SK-N-SH (cell line): ENCODE measurements at regions not wholly inside any gene's neighbourhood (a gene's known extent, or its start where the extent isn't known, plus 50 kb on each side); places are given as distances from the start of the nearest gene placed in this dataset.

Source experiments
- CTCF ChIA-PET: fragments of 300-600, 350-600 bp; formaldehyde crosslinking; extraction: SDS; loops from one replicate; lab custom pipeline; 2021; lab: Yijun Ruan, JAX
- POLR2A ChIA-PET: fragments of 350-600 bp; sonication (Branson Sonifier 250); formaldehyde crosslinking; extraction: SDS; loops from one replicate; lab custom pipeline; 2020; ENCODE audit warnings: antibody characterized with exemption, inconsistent platforms; lab: Yijun Ruan, JAX
- DNase-seq: peaks from one replicate; pipeline ENCODE4 v3.0.0; 2012
- H2AFZ ChIP-seq: fragments of 200-600 bp; sonication (generic); 2 replicates; pipeline ENCODE4 v1.8.1; 2016; ENCODE audit warnings: antibody characterized with exemption, mild to moderate bottlenecking, low read depth
- H3F3A ChIP-seq: fragments of 200-600 bp; sonication (generic); replicated peaks from 2 replicates; pipeline ENCODE3; 2016; ENCODE audit warnings: antibody characterized with exemption, mild to moderate bottlenecking; ENCODE audit not compliant: insufficient read depth
- H3K27ac ChIP-seq, 2 experiments: fragments of 200-500 bp in 1 of 2; fragments of 200-600 bp in 1 of 2; sonication (Bioruptor generic) in 1 of 2; sonication (generic), shearing (Covaris generic) in 1 of 2; 2 replicates each; pipeline versions ENCODE4 v1.5.1 to v1.6.1; 2014 to 2016; ENCODE audit warnings: low read depth in 2 of 2, inconsistent platforms in 1 of 2, low read length in 1 of 2, mild to moderate bottlenecking in 1 of 2, mixed read lengths in 1 of 2
- H3K27me3 ChIP-seq: fragments of 200-600 bp; sonication (generic), shearing (Covaris generic); 2 replicates; pipeline ENCODE4 v1.6.1; 2016; ENCODE audit warnings: mixed run types; ENCODE audit not compliant: insufficient read depth
- H3K36me3 ChIP-seq, 2 experiments: fragments of 200-500 bp in 1 of 2; fragments of 200-600 bp in 1 of 2; sonication (Bioruptor generic) in 1 of 2; sonication (generic) in 1 of 2; replicated peaks in 1 of 2; 2 replicates each; pipeline versions ENCODE3 to v1.5.1; 2014 to 2016; ENCODE audit warnings: low read length in 1 of 2, mild to moderate bottlenecking in 1 of 2; ENCODE audit not compliant: insufficient read depth in 2 of 2, control insufficient read depth in 1 of 2
- H3K4me1 ChIP-seq, 2 experiments: fragments of 200-500 bp in 1 of 2; fragments of 200-600 bp in 1 of 2; sonication (Bioruptor generic) in 1 of 2; sonication (generic), shearing (Covaris generic) in 1 of 2; 2 replicates each; pipeline versions ENCODE4 v1.5.1 to v1.6.1; 2014 to 2016; ENCODE audit warnings: low read depth in 1 of 2, low read length in 1 of 2, mixed run types in 1 of 2; ENCODE audit not compliant: insufficient read depth in 2 of 2, control insufficient read depth in 1 of 2
- H3K4me2 ChIP-seq: fragments of 200-600 bp; sonication (generic), shearing (Covaris generic); 2 replicates; pipeline ENCODE4 v1.6.1; 2017; ENCODE audit warnings: mixed run types
- H3K4me3 ChIP-seq, 2 experiments: fragments of 200-500 bp in 1 of 2; fragments of 200-600 bp in 1 of 2; sonication (Bioruptor generic) in 1 of 2; sonication (generic), shearing (Covaris generic) in 1 of 2; 2 replicates each; pipeline versions ENCODE4 v1.5.1 to v1.8.1; 2014 to 2016; ENCODE audit warnings: low read depth in 2 of 2, inconsistent platforms in 1 of 2, low read length in 1 of 2, mild to moderate bottlenecking in 1 of 2, mixed read lengths in 1 of 2, moderate library complexity in 1 of 2
- H3K79me2 ChIP-seq: fragments of 200-600 bp; sonication (generic); 2 replicates; pipeline ENCODE4 v1.8.1; 2017; ENCODE audit warnings: mild to moderate bottlenecking; ENCODE audit not compliant: insufficient read depth
- H3K9ac ChIP-seq: fragments of 200-600 bp; sonication (generic); 2 replicates; pipeline ENCODE4 v1.6.1; 2017; ENCODE audit warnings: mixed run types
- H3K9me2 ChIP-seq: fragments of 200-600 bp; sonication (generic); 2 replicates; pipeline ENCODE4 v1.6.1; 2017; ENCODE audit warnings: mixed run types
- H3K9me3 ChIP-seq: fragments of 200-600 bp; sonication (generic); 2 replicates; pipeline ENCODE4 v1.6.1; 2017; ENCODE audit warnings: mixed run types, mild to moderate bottlenecking, moderate library complexity
- H4K20me1 ChIP-seq: fragments of 200-600 bp; sonication (generic); 2 replicates; pipeline ENCODE4 v1.6.1; 2017; ENCODE audit warnings: mild to moderate bottlenecking, mixed run types; ENCODE audit not compliant: insufficient read depth
- CHD2 ChIP-seq: fragments of 150-350 bp; IDR thresholded peaks from 2 replicates; pipeline ENCODE4 v1.6.1; 2018; ENCODE audit warnings: low read length; ENCODE audit not compliant: partially characterized antibody
- ELF1 ChIP-seq: IDR thresholded peaks from 2 replicates; pipeline ENCODE4 v1.4.0; 2012
- EP300 ChIP-seq, 2 experiments: IDR thresholded peaks; 2 replicates each; pipeline versions ENCODE4 v1.4.0 to v1.6.1; 2012; ENCODE audit warnings: borderline replicate concordance in 1 of 2, low read depth in 1 of 2, low read length in 1 of 2
- EZH2phosphoT487 ChIP-seq: fragments of 200-600 bp; sonication (generic); IDR thresholded peaks from 2 replicates; pipeline ENCODE4 v1.6.1; 2017; ENCODE audit warnings: low read depth, mixed run types, mild to moderate bottlenecking, antibody characterized with exemption, moderate library complexity, borderline replicate concordance
- FOXJ3 ChIP-seq: sonication (generic); formaldehyde crosslinking; IDR thresholded peaks from 2 replicates; pipeline ENCODE4 v1.5.1; 2020; ENCODE audit warnings: mild to moderate bottlenecking, missing genetic modification reagents
- GABPA ChIP-seq: IDR thresholded peaks from 2 replicates; pipeline ENCODE4 v1.4.0; 2012; ENCODE audit warnings: low read depth, mild to moderate bottlenecking
- GATA2 ChIP-seq: sonication (generic); formaldehyde crosslinking; IDR thresholded peaks from 2 replicates; pipeline ENCODE4 v1.5.0; 2020; ENCODE audit warnings: mild to moderate bottlenecking, missing genetic modification reagents
- JUND ChIP-seq: IDR thresholded peaks from 2 replicates; pipeline ENCODE4 v1.4.0; 2012
- MEF2A ChIP-seq: IDR thresholded peaks from 2 replicates; pipeline ENCODE4 v1.4.0; 2012; ENCODE audit warnings: low read depth, borderline replicate concordance
- MXI1 ChIP-seq: IDR thresholded peaks from 2 replicates; pipeline ENCODE4 v1.6.1; 2012; ENCODE audit warnings: mild to moderate bottlenecking, low read depth, low read length, improper control_type of control experiment
- NRF1 ChIP-seq: IDR thresholded peaks from 2 replicates; pipeline ENCODE4 v1.6.1; 2012; ENCODE audit warnings: low read depth, mild to moderate bottlenecking, low read length
- POLR2AphosphoS5 ChIP-seq: IDR thresholded peaks from 2 replicates; pipeline ENCODE4 v1.6.1; 2012; ENCODE audit warnings: low read depth, low read length
- RFX5 ChIP-seq: IDR thresholded peaks from 2 replicates; pipeline ENCODE4 v1.6.1; 2012; ENCODE audit warnings: mild to moderate bottlenecking, improper control_type of control experiment, low read length
- RXRA ChIP-seq: IDR thresholded peaks from 2 replicates; pipeline ENCODE4 v1.4.0; 2012; ENCODE audit warnings: low read depth, mild to moderate bottlenecking, borderline replicate concordance
- TCF12 ChIP-seq: IDR thresholded peaks from 2 replicates; pipeline ENCODE4 v1.4.0; 2012
- YY1 ChIP-seq: IDR thresholded peaks from 2 replicates; pipeline ENCODE4 v1.4.0; 2012; ENCODE audit warnings: low read depth, mild to moderate bottlenecking
- WGBS: methylation state at CpG from one replicate; pipeline ENCODE4 v1.1.6; 2017; ENCODE audit warnings: low lambda C conversion rate; 5-methylcytosine and 5-hydroxymethylcytosine counted together
- TF ChIP-seq, protein P1 (sequence below): IDR thresholded peaks from 2 replicates; pipeline ENCODE4; 2012
- TF ChIP-seq, protein P2 (sequence below): IDR thresholded peaks from 2 replicates; pipeline ENCODE4 v1.4.0; 2012; ENCODE audit warnings: low read depth, borderline replicate concordance
- TF ChIP-seq, protein P3 (sequence below): fragments of 200-600 bp; sonication (generic); IDR thresholded peaks from 2 replicates; pipeline ENCODE4 v1.6.1; 2017; ENCODE audit warnings: antibody characterized with exemption, mild to moderate bottlenecking, moderate library complexity
- TF ChIP-seq, protein P4 (sequence below): IDR thresholded peaks from 2 replicates; pipeline ENCODE4 v1.4.0; 2012; ENCODE audit warnings: low read depth
- TF ChIP-seq, protein P5 (sequence below): IDR thresholded peaks from 2 replicates; pipeline ENCODE4 v1.4.0; 2012; ENCODE audit warnings: low read depth, borderline replicate concordance

DNA sequence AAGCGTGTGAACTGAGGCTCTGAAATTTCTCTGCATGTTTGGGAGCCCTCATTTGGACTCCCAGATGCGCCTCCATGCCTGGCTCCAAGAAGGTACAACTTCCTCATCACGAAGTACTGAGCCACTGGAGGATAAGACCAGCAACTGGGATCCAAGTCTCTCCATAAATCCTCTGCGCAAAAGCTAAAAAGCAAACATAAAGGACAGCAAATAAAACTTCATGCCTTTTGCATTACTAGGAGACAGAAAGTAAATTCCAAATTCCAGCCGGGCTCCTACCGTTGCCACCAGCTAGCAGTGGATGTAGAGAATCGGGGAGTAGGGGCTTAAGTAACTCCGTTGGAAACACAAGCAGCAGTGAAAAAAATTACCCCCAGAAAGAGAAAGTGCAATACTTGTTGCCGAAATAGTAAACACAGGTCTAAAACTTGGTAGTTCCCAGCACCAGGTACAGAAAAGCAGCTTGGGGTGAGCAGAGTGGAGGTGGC is 477.1 kb upstream of the TENM3 start:
- Histone ChIP-seq H3K36me3 (no peaks in the 10 kb centered on the region), H3K27ac (no peak overlapping the region), H3K9ac (no peak overlapping the region), H3K4me2 (no peak overlapping the region), H3K9me3 (no peaks in the 10 kb centered on the region), H3K79me2 (no peaks in the 10 kb centered on the region), H2AFZ (no peak overlapping the region), H3K9me2 (no peaks in the 10 kb centered on the region), H3K4me1 (no peaks in the 10 kb centered on the region), H3F3A (no peaks in the 10 kb centered on the region), H3K4me3 (no peak overlapping the region), H4K20me1 (no peaks in the 10 kb centered on the region), H3K27me3 (no peaks in the 10 kb centered on the region)
- WGBS, result 80% methylated on average over 9 of the region's 9 CpGs
- TF ChIP-seq NRF1 (no peak), ELF1 (no peak), GABPA (no peak), MEF2A (no peak), TCF12 (no peak), YY1 (no peak), RXRA (no peak), FOXJ3 (no peak), JUND (no peak), CHD2 (no peak)
- TF ChIP-seq, protein P1, sequence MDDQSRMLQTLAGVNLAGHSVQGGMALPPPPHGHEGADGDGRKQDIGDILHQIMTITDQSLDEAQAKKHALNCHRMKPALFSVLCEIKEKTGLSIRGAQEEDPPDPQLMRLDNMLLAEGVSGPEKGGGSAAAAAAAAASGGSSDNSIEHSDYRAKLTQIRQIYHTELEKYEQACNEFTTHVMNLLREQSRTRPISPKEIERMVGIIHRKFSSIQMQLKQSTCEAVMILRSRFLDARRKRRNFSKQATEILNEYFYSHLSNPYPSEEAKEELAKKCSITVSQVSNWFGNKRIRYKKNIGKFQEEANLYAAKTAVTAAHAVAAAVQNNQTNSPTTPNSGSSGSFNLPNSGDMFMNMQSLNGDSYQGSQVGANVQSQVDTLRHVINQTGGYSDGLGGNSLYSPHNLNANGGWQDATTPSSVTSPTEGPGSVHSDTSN, result no peak
- TF ChIP-seq, protein P2, sequence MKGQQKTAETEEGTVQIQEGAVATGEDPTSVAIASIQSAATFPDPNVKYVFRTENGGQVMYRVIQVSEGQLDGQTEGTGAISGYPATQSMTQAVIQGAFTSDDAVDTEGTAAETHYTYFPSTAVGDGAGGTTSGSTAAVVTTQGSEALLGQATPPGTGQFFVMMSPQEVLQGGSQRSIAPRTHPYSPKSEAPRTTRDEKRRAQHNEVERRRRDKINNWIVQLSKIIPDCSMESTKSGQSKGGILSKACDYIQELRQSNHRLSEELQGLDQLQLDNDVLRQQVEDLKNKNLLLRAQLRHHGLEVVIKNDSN, result no peak
- TF ChIP-seq, protein P3, sequence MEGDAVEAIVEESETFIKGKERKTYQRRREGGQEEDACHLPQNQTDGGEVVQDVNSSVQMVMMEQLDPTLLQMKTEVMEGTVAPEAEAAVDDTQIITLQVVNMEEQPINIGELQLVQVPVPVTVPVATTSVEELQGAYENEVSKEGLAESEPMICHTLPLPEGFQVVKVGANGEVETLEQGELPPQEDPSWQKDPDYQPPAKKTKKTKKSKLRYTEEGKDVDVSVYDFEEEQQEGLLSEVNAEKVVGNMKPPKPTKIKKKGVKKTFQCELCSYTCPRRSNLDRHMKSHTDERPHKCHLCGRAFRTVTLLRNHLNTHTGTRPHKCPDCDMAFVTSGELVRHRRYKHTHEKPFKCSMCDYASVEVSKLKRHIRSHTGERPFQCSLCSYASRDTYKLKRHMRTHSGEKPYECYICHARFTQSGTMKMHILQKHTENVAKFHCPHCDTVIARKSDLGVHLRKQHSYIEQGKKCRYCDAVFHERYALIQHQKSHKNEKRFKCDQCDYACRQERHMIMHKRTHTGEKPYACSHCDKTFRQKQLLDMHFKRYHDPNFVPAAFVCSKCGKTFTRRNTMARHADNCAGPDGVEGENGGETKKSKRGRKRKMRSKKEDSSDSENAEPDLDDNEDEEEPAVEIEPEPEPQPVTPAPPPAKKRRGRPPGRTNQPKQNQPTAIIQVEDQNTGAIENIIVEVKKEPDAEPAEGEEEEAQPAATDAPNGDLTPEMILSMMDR, result no peak
- no peak for DNase-seq
- ChIA-PET POLR2A (no interaction called here), CTCF (interaction anchor here (0.7 to 1.2 kb wide), 2 partner anchors 10 to 20 kb away, joined by 3 read pairs; no protein-coding TSS in a partner anchor)

DNA sequence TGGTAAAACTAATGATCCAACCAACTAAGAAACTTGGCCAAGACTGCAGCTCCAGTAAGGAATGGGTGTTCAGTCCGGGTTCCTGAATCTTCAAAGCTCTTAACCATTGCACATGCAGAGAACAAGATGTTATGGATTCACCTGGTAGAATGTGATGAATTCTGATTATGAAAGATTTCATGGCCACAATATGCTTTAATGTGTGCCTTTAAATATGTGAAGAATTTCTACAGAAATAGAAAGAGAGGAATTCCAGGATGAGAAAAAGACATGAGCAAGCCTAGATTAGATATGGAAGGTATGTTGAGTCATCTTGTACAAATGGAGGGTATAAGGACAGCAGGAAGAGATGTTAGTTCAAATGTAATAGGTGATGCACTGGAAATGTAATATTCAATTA is 472.2 kb upstream of the TENM3 start:
- no peaks in the 10 kb centered on the region for H4K20me1 ChIP-seq
- no peaks in the 10 kb centered on the region for H3K36me3 ChIP-seq
- 44% methylated on average over 1 of the region's 1 CpG for WGBS
- DNase-seq, result no peak
- no peak overlapping the region for H3K4me3 ChIP-seq
- no peaks in the 10 kb centered on the region for H3K4me1 ChIP-seq
- H3K4me2 ChIP-seq, result no peak overlapping the region
- no peaks in the 10 kb centered on the region for H3K9me3 ChIP-seq
- no peak overlapping the region for H2AFZ ChIP-seq
- POLR2A ChIA-PET, result no interaction called here
- no peak overlapping the region for H3K9ac ChIP-seq
- no peaks in the 10 kb centered on the region for H3K27me3 ChIP-seq
- no peaks in the 10 kb centered on the region for H3K79me2 ChIP-seq
- CTCF ChIA-PET, result no interaction called here
- no peaks in the 10 kb centered on the region for H3K9me2 ChIP-seq
- no peak overlapping the region for H3K27ac ChIP-seq
- no peaks in the 10 kb centered on the region for H3F3A ChIP-seq
- TF ChIP-seq GABPA (no peak), JUND (no peak), CHD2 (no peak), RFX5 (no peak), EP300 (IDR thresholded peaks at IDR 0.05; ENCODE audit: borderline replicate concordance in 1 of 2, low read depth in 1 of 2, low read length in 1 of 2) (no peak), POLR2AphosphoS5 (no peak), NRF1 (no peak), MXI1 (no peak), EZH2phosphoT487 (no peak), ELF1 (no peak), GATA2 (CRISPR knock-in tag) (no peak)
- TF ChIP-seq, protein P2, result no peak
- TF ChIP-seq, protein P4, sequence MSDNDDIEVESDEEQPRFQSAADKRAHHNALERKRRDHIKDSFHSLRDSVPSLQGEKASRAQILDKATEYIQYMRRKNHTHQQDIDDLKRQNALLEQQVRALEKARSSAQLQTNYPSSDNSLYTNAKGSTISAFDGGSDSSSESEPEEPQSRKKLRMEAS, result no peak
- TF ChIP-seq, protein P5, sequence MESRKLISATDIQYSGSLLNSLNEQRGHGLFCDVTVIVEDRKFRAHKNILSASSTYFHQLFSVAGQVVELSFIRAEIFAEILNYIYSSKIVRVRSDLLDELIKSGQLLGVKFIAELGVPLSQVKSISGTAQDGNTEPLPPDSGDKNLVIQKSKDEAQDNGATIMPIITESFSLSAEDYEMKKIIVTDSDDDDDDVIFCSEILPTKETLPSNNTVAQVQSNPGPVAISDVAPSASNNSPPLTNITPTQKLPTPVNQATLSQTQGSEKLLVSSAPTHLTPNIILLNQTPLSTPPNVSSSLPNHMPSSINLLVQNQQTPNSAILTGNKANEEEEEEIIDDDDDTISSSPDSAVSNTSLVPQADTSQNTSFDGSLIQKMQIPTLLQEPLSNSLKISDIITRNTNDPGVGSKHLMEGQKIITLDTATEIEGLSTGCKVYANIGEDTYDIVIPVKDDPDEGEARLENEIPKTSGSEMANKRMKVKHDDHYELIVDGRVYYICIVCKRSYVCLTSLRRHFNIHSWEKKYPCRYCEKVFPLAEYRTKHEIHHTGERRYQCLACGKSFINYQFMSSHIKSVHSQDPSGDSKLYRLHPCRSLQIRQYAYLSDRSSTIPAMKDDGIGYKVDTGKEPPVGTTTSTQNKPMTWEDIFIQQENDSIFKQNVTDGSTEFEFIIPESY, result no peak
- TF ChIP-seq, protein P1, result no peak
